ENCODE measurements at regions not wholly inside any gene's neighbourhood (a gene's known extent, or its start where the extent isn't known, plus 50 kb on each side); places are given as distances from the start of the nearest gene placed in this dataset.

- Mint-ChIP-seq H3K27ac (no peak overlapping the region), H3K4me1 (ENCODE audit: low read depth) (no peaks in the 10 kb centered on the region), H3K36me3 (ENCODE audit: low read depth) (no peaks in the 10 kb centered on the region), H3K27me3 (ENCODE audit: insufficient read depth) (no peaks in the 10 kb centered on the region), H3K9me3 (no peaks in the 10 kb centered on the region), H3K4me3 (no peak overlapping the region)
- TF ChIP-seq CTCF (IDR thresholded peaks at IDR 0.05): no peak
- DNase-seq: no peak
These were observed 392.2 kb downstream of the ETS1 start for GRCh38 chr11:128195057-128195751.

DNA sequence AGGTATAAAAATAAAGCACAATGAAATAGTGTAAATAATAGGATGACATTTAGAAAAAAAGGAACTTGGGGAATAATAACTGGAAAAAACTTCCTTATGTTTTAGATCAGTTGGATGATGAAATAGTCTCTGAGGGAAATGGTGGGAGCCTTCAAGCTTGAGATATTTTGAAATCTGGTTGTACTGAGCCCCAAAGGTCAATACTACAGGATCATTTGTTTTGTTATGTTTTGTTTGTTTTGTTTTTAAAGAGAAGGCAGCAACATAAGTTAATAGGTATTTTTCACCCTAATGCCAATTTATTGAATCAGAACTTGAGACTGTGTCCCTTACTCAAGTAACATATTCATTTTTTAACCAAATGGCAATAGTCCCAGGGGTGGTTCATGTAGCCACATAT lies 393.1 kb downstream of the ETS1 start:
- H3K36me3 Mint-ChIP-seq (ENCODE audit: low read depth): no peaks in the 10 kb centered on the region
- no peaks in the 10 kb centered on the region for H3K4me1 Mint-ChIP-seq (ENCODE audit: low read depth)
- no peak for DNase-seq
- no peaks in the 10 kb centered on the region for H3K9me3 Mint-ChIP-seq
- H3K27ac Mint-ChIP-seq: no peak overlapping the region
- H3K27me3 Mint-ChIP-seq (ENCODE audit: insufficient read depth): no peaks in the 10 kb centered on the region
- no peak for TF ChIP-seq CTCF (IDR thresholded peaks at IDR 0.05)
- no peak overlapping the region for H3K4me3 Mint-ChIP-seq

DNA sequence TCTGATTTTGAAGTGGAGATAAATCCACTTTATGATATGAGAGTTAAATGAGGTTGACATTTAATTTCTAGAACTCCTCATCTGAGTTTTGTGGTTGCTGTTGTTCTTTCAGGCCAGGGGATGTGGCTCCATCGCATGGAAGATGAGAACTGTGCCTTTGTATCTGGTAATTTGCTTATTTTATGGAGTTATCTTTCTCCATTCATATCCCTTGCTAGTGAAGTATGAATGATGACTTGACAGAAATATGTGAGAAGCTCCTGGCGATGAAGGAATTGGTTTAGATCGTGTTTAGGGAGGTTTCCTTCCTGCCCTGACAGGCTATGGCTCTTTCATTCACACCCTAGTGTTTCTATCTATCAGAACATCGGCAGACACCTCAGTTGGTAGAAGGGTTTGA lies 393.7 kb downstream of the ETS1 start:
- peaks cover 2% of the 10 kb centered on the region for H3K4me1 Mint-ChIP-seq (ENCODE audit: low read depth)
- H3K9me3 Mint-ChIP-seq: no peaks in the 10 kb centered on the region
- no peak for TF ChIP-seq CTCF (IDR thresholded peaks at IDR 0.05)
- H3K27ac Mint-ChIP-seq: no peak overlapping the region
- no peaks in the 10 kb centered on the region for H3K36me3 Mint-ChIP-seq (ENCODE audit: low read depth)
- H3K27me3 Mint-ChIP-seq (ENCODE audit: insufficient read depth): no peaks in the 10 kb centered on the region
- H3K4me3 Mint-ChIP-seq: no peak overlapping the region
- no peak for DNase-seq

- peaks cover 10% of the 10 kb centered on the region for H3K36me3 Mint-ChIP-seq (ENCODE audit: low read depth)
- no peak for TF ChIP-seq CTCF (IDR thresholded peaks at IDR 0.05)
- H3K27me3 Mint-ChIP-seq (ENCODE audit: insufficient read depth): no peaks in the 10 kb centered on the region; the same call in 1 of the 2 replicates
These were observed 397.0 kb downstream of the ETS1 start for GRCh38 chr11:128190312-128190711.

DNA sequence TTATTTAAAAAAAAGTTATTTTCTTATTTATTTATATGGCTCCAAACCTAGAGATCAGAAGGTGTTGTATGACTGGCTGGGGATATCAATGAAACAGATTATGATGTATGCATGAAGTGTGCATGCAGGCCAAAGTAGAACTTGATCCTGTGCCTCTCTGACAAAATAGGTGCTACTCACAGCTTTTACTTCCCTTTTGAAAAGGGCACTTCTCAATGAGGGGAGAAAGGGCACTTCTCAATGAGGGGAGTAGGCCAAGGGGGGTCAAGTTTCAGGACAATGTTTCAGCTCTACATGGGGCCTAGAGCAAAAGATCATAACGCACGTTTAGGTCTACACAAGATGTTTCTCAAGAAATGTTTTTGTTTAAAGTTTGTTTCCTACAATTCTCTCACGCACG lies 397.5 kb downstream of the ETS1 start:
- Mint-ChIP-seq H3K4me3 (no peak overlapping the region), H3K4me1 (ENCODE audit: low read depth) (peaks cover 17% of the 10 kb centered on the region), H3K9me3 (peaks cover 8% of the 10 kb centered on the region; the same call in 1 of the 2 replicates), H3K36me3 (ENCODE audit: low read depth) (peaks cover 15% of the 10 kb centered on the region), H3K27ac (no peak overlapping the region), H3K27me3 (ENCODE audit: insufficient read depth) (no peaks in the 10 kb centered on the region; the same call in 1 of the 2 replicates)
- DNase-seq: no peak
- TF ChIP-seq CTCF (IDR thresholded peaks at IDR 0.05): no peak

More at GRCh38 chr11:128190312-128190711, 397.0 kb downstream of the ETS1 start:
- Mint-ChIP-seq H3K4me1 (ENCODE audit: low read depth) (peaks cover 17% of the 10 kb centered on the region), H3K4me3 (no peak overlapping the region), H3K9me3 (peaks cover 3% of the 10 kb centered on the region; the same call in 1 of the 2 replicates), H3K27ac (no peak overlapping the region)
- no peak for DNase-seq
